ENCODE measurements at regions not wholly inside any gene's neighbourhood (a gene's known extent, or its start where the extent isn't known, plus 50 kb on each side); places are given as distances from the start of the nearest gene placed in this dataset.

DNA sequence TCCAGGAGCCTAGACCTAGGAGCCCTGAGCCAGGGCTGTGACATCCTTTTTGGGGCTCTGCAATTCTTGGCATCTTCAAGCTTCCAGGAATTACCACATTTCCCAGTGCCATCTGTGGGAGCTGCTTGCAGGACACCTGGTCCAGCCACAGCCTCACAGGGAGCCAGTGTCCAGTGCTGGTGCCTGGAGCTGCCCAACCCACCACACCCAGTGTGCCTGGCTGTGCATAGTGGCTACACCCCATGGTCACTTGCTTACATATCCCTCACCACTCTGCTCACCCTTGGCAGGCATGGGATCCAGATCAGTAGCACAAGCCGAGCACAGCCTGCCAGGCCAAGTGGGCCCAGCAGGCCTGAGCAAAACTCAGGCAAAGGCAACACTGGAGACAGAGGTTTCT, 2151.4 kb upstream of the PCDH20 start:
- WGBS (ENCODE audit: insufficient coverage), result no CpG with 5 or more reads among the region's 1 CpG
- ChIA-PET POLR2A (no interaction called here), CTCF (no interaction called here)
- Histone ChIP-seq H3K36me3 (ENCODE audit: control insufficient read depth in 4 of 4, insufficient read depth in 4 of 4, low read length in 3 of 4) (no peaks in the 10 kb centered on the region), H3K9me3 (ENCODE audit: control extremely low read depth in 1 of 5, control insufficient read depth in 4 of 5, insufficient read depth in 2 of 5, low read depth in 1 of 5, low read length in 4 of 5) (peaks cover 0 to 6% (median 0%) of the 10 kb centered on the region in 5 experiments), H3K4me1 (ENCODE audit: control extremely low read depth in 1 of 4, control insufficient read depth in 4 of 4, insufficient read depth in 4 of 4, low read length in 3 of 4) (no peaks in the 10 kb centered on the region), H3K4me3 (ENCODE audit: control insufficient read depth in 1 of 7, extremely low read depth in 1 of 7, insufficient read depth in 4 of 7, low read depth in 2 of 7, low read length in 6 of 7) (no peak overlapping the region), H3K27me3 (replicated peaks in 2 of 5; ENCODE audit: control insufficient read depth in 4 of 5, insufficient read depth in 5 of 5, low read length in 4 of 5) (no peaks in the 10 kb centered on the region), H3K27ac (ENCODE audit: insufficient read depth in 1 of 2, low read depth in 1 of 2, low read length in 2 of 2, poor library complexity in 1 of 2, severe bottlenecking in 2 of 2) (no peak overlapping the region)
- DNase-seq, result no peak

GRCh38 chr13:63554157-63554556, 2138.5 kb upstream of the PCDH20 start:
- Histone ChIP-seq H3K27me3 (replicated peaks in 2 of 5; ENCODE audit: control insufficient read depth in 4 of 5, insufficient read depth in 5 of 5, low read length in 4 of 5) (no peaks in the 10 kb centered on the region), H3K4me1 (ENCODE audit: control extremely low read depth in 1 of 4, control insufficient read depth in 4 of 4, insufficient read depth in 4 of 4, low read length in 3 of 4) (no peaks in the 10 kb centered on the region), H3K27ac (ENCODE audit: insufficient read depth in 1 of 2, low read depth in 1 of 2, low read length in 2 of 2, poor library complexity in 1 of 2, severe bottlenecking in 2 of 2) (no peak overlapping the region), H3K4me3 (ENCODE audit: control insufficient read depth in 1 of 7, extremely low read depth in 1 of 7, insufficient read depth in 4 of 7, low read depth in 2 of 7, low read length in 6 of 7) (no peak overlapping the region), H3K9me3 (ENCODE audit: control extremely low read depth in 1 of 5, control insufficient read depth in 4 of 5, insufficient read depth in 2 of 5, low read depth in 1 of 5, low read length in 4 of 5) (no peaks in the 10 kb centered on the region), H3K36me3 (ENCODE audit: control insufficient read depth in 4 of 4, insufficient read depth in 4 of 4, low read length in 3 of 4) (no peaks in the 10 kb centered on the region)
- ChIA-PET POLR2A (no interaction called here), CTCF (no interaction called here)
- DNase-seq, result no peak
- whole genome bisulfite sequencing (ENCODE audit: insufficient coverage), result no CpG with 5 or more reads among the region's 1 CpG

- Histone ChIP-seq H3K4me1 (ENCODE audit: control extremely low read depth in 1 of 4, control insufficient read depth in 4 of 4, insufficient read depth in 4 of 4, low read length in 3 of 4) (no peaks in the 10 kb centered on the region), H3K27me3 (replicated peaks in 2 of 5; ENCODE audit: control insufficient read depth in 4 of 5, insufficient read depth in 5 of 5, low read length in 4 of 5) (no peaks in the 10 kb centered on the region), H3K4me3 (ENCODE audit: control insufficient read depth in 1 of 7, extremely low read depth in 1 of 7, insufficient read depth in 4 of 7, low read depth in 2 of 7, low read length in 6 of 7) (no peak overlapping the region), H3K36me3 (ENCODE audit: control insufficient read depth in 4 of 4, insufficient read depth in 4 of 4, low read length in 3 of 4) (no peaks in the 10 kb centered on the region), H3K9me3 (ENCODE audit: control extremely low read depth in 1 of 5, control insufficient read depth in 4 of 5, insufficient read depth in 2 of 5, low read depth in 1 of 5, low read length in 4 of 5) (no peaks in the 10 kb centered on the region), H3K27ac (ENCODE audit: insufficient read depth in 1 of 2, low read depth in 1 of 2, low read length in 2 of 2, poor library complexity in 1 of 2, severe bottlenecking in 2 of 2) (no peak overlapping the region)
- 89% methylated on average over 2 of the region's 3 CpGs for WGBS (ENCODE audit: insufficient coverage)
- CTCF ChIA-PET, result no interaction called here
- DNase-seq, result no peak
- POLR2A ChIA-PET, result no interaction called here
Measured at GRCh38 chr13:63551731-63552130, 2136.1 kb upstream of the PCDH20 start.

GRCh38 chr13:63546524-63546923, 2130.9 kb upstream of the PCDH20 start:
- no peak overlapping the region for H3K4me3 ChIP-seq (ENCODE audit: control insufficient read depth in 1 of 7, extremely low read depth in 1 of 7, insufficient read depth in 4 of 7, low read depth in 2 of 7, low read length in 6 of 7)
- POLR2A ChIA-PET, result no interaction called here
- H3K27ac ChIP-seq (ENCODE audit: insufficient read depth in 1 of 2, low read depth in 1 of 2, low read length in 2 of 2, poor library complexity in 1 of 2, severe bottlenecking in 2 of 2), result no peak overlapping the region
- CTCF ChIA-PET, result no interaction called here
- DNase-seq, result no peak
- no peaks in the 10 kb centered on the region for H3K9me3 ChIP-seq (ENCODE audit: control extremely low read depth in 1 of 5, control insufficient read depth in 4 of 5, insufficient read depth in 2 of 5, low read depth in 1 of 5, low read length in 4 of 5)
- no peaks in the 10 kb centered on the region for H3K36me3 ChIP-seq (ENCODE audit: control insufficient read depth in 4 of 4, insufficient read depth in 4 of 4, low read length in 3 of 4)
- no peaks in the 10 kb centered on the region for H3K27me3 ChIP-seq (replicated peaks in 2 of 5; ENCODE audit: control insufficient read depth in 4 of 5, insufficient read depth in 5 of 5, low read length in 4 of 5)
- no CpG with 5 or more reads among the region's 2 CpGs for WGBS (ENCODE audit: insufficient coverage)
- no peaks in the 10 kb centered on the region for H3K4me1 ChIP-seq (ENCODE audit: control extremely low read depth in 1 of 4, control insufficient read depth in 4 of 4, insufficient read depth in 4 of 4, low read length in 3 of 4)

DNA sequence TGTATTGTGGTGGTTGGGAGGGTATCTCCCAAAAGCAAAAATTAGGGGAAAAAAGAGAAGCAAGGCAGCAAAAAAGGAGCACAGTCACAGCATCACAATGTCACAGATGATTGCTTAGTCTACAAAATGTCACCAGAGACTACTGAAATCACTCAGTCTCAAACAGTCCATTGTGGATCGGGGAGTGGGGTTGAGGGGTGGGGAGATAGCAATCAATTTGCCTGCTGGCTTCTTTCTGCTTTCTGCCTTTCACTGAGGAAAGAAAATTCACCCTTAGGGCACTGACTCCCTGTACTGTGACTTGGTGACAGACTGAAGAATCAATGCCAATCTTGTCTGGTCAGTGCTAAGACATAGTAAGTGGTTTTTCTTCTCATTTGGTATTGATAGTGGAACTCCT, 2127.1 kb upstream of the PCDH20 start:
- no peaks in the 10 kb centered on the region for H3K9me3 ChIP-seq (ENCODE audit: control extremely low read depth in 1 of 5, control insufficient read depth in 4 of 5, insufficient read depth in 2 of 5, low read depth in 1 of 5, low read length in 4 of 5)
- H3K4me3 ChIP-seq (ENCODE audit: control insufficient read depth in 1 of 7, extremely low read depth in 1 of 7, insufficient read depth in 4 of 7, low read depth in 2 of 7, low read length in 6 of 7), result no peak overlapping the region
- ChIA-PET CTCF (no interaction called here), POLR2A (no interaction called here)
- no peak overlapping the region for H3K27ac ChIP-seq (ENCODE audit: insufficient read depth in 1 of 2, low read depth in 1 of 2, low read length in 2 of 2, poor library complexity in 1 of 2, severe bottlenecking in 2 of 2)
- no CpG with 5 or more reads among the region's 1 CpG for WGBS (ENCODE audit: insufficient coverage)
- no peaks in the 10 kb centered on the region for H3K27me3 ChIP-seq (replicated peaks in 2 of 5; ENCODE audit: control insufficient read depth in 4 of 5, insufficient read depth in 5 of 5, low read length in 4 of 5)
- H3K36me3 ChIP-seq (ENCODE audit: control insufficient read depth in 4 of 4, insufficient read depth in 4 of 4, low read length in 3 of 4), result no peaks in the 10 kb centered on the region
- H3K4me1 ChIP-seq (ENCODE audit: control extremely low read depth in 1 of 4, control insufficient read depth in 4 of 4, insufficient read depth in 4 of 4, low read length in 3 of 4), result no peaks in the 10 kb centered on the region
- DNase-seq, result no peak

- 83% methylated on average over 5 of the region's 6 CpGs for WGBS (ENCODE audit: insufficient coverage)
- Histone ChIP-seq H3K27me3 (replicated peaks in 2 of 5; ENCODE audit: control insufficient read depth in 4 of 5, insufficient read depth in 5 of 5, low read length in 4 of 5) (no peaks in the 10 kb centered on the region), H3K4me3 (ENCODE audit: control insufficient read depth in 1 of 7, extremely low read depth in 1 of 7, insufficient read depth in 4 of 7, low read depth in 2 of 7, low read length in 6 of 7) (no peak overlapping the region), H3K27ac (ENCODE audit: insufficient read depth in 1 of 2, low read depth in 1 of 2, low read length in 2 of 2, poor library complexity in 1 of 2, severe bottlenecking in 2 of 2) (no peak overlapping the region), H3K4me1 (ENCODE audit: control extremely low read depth in 1 of 4, control insufficient read depth in 4 of 4, insufficient read depth in 4 of 4, low read length in 3 of 4) (no peaks in the 10 kb centered on the region), H3K9me3 (ENCODE audit: control extremely low read depth in 1 of 5, control insufficient read depth in 4 of 5, insufficient read depth in 2 of 5, low read depth in 1 of 5, low read length in 4 of 5) (no peaks in the 10 kb centered on the region), H3K36me3 (ENCODE audit: control insufficient read depth in 4 of 4, insufficient read depth in 4 of 4, low read length in 3 of 4) (no peaks in the 10 kb centered on the region)
- no peak for DNase-seq
- CTCF ChIA-PET, result no interaction called here
- POLR2A ChIA-PET, result no interaction called here
Measured at GRCh38 chr13:63541336-63541735, 2125.7 kb upstream of the PCDH20 start.

DNA sequence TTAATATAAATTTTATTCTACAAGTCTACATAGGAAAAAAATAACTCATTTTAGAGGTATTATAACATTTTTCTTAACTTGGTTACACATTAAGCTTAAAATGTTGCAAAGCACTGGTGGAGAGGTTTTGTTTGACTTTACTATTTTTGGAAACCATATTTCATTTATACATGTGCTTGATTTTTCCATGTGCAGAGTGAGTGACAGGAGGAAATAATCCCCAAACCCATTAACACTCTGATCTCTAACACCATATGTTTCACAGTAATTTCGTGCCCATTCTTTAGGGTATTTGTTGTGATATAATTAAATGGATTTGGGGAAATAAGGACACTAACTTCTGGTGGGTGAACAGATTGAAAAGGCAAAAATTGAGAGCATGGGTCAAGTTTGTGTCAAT, 2124.4 kb upstream of the PCDH20 start:
- POLR2A ChIA-PET, result no interaction called here
- no CpG with 5 or more reads among the region's 1 CpG for WGBS (ENCODE audit: insufficient coverage)

DNA sequence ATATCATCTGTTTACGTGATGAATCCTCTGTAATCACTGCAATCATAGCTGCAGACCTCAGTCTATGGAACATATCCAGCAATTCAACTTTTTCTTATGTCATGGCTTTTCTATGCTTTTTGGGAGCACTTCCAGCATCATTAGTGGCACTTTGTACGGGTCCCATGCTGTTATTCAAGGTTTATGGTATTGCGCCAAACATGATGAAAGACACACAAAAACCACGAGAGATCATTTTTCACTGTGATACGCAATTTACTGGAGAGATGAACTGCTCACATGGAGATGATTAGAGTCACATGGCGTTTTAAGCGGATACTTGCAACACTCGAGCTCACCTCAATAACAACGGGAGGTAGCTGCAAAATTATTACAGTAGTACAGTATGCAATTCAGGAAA, 2101.7 kb upstream of the PCDH20 start:
- ChIA-PET POLR2A (no interaction called here), CTCF (no interaction called here)
- Histone ChIP-seq H3K9me3 (ENCODE audit: control extremely low read depth in 1 of 5, control insufficient read depth in 4 of 5, insufficient read depth in 2 of 5, low read depth in 1 of 5, low read length in 4 of 5) (no peaks in the 10 kb centered on the region), H3K27me3 (replicated peaks in 2 of 5; ENCODE audit: control insufficient read depth in 4 of 5, insufficient read depth in 5 of 5, low read length in 4 of 5) (no peaks in the 10 kb centered on the region), H3K27ac (ENCODE audit: insufficient read depth in 1 of 2, low read depth in 1 of 2, low read length in 2 of 2, poor library complexity in 1 of 2, severe bottlenecking in 2 of 2) (no peak overlapping the region), H3K36me3 (ENCODE audit: control insufficient read depth in 4 of 4, insufficient read depth in 4 of 4, low read length in 3 of 4) (no peaks in the 10 kb centered on the region), H3K4me3 (ENCODE audit: control insufficient read depth in 1 of 7, extremely low read depth in 1 of 7, insufficient read depth in 4 of 7, low read depth in 2 of 7, low read length in 6 of 7) (no peak overlapping the region), H3K4me1 (ENCODE audit: control extremely low read depth in 1 of 4, control insufficient read depth in 4 of 4, insufficient read depth in 4 of 4, low read length in 3 of 4) (no peaks in the 10 kb centered on the region)
- no peak for DNase-seq
- WGBS (ENCODE audit: insufficient coverage), result 90% methylated on average over 6 of the region's 9 CpGs

More for the DNA sequence above, 2124.4 kb upstream of the PCDH20 start:
- H3K9me3 ChIP-seq (ENCODE audit: control extremely low read depth in 1 of 5, control insufficient read depth in 4 of 5, insufficient read depth in 2 of 5, low read depth in 1 of 5, low read length in 4 of 5), result no peaks in the 10 kb centered on the region
- CTCF ChIA-PET, result no interaction called here
- H3K4me1 ChIP-seq (ENCODE audit: control extremely low read depth in 1 of 4, control insufficient read depth in 4 of 4, insufficient read depth in 4 of 4, low read length in 3 of 4), result no peaks in the 10 kb centered on the region
- DNase-seq, result no peak
- H3K27me3 ChIP-seq (replicated peaks in 2 of 5; ENCODE audit: control insufficient read depth in 4 of 5, insufficient read depth in 5 of 5, low read length in 4 of 5), result no peaks in the 10 kb centered on the region
- H3K4me3 ChIP-seq (ENCODE audit: control insufficient read depth in 1 of 7, extremely low read depth in 1 of 7, insufficient read depth in 4 of 7, low read depth in 2 of 7, low read length in 6 of 7), result no peak overlapping the region
- no peak overlapping the region for H3K27ac ChIP-seq (ENCODE audit: insufficient read depth in 1 of 2, low read depth in 1 of 2, low read length in 2 of 2, poor library complexity in 1 of 2, severe bottlenecking in 2 of 2)
- H3K36me3 ChIP-seq (ENCODE audit: control insufficient read depth in 4 of 4, insufficient read depth in 4 of 4, low read length in 3 of 4), result no peaks in the 10 kb centered on the region
